ENCODE measurements at regions not wholly inside any gene's neighbourhood (a gene's known extent, or its start where the extent isn't known, plus 50 kb on each side); places are given as distances from the start of the nearest gene placed in this dataset.

DNA sequence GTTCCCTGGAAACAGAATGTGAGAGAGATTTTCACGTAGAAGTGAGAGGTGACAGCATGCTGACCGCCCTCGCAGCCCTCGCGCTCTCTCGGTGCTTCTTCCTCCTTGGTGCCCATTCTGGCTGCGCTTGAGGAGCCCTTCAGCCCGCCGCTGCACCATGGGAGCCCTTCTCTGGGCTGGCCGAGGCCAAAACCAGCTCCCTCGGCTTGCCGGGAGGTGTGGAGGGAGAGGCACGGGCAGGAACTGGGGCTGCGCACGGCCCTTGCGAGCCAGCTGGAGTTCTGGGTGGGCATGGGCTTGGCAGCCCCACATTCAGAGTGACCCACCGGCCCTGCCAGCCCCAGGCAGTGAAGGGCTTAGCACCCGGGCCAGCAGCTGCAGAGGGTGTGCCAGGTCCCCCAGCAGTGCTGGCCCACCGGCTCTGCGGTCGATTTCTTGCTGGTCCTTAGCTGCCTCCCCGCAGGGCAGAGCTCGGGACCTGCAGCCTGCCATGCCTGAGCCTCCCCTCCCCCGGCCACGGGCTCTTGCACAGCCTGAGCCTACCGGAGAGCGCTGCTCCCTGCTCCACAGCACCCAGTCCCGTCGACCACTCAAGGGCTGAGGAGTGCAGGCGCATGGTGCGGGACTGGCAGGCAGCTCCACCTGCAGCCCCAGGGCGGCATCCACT lies 888.7 kb upstream of the ZWINT start:
- no peaks in the 10 kb centered on the region for H3K9me2 ChIP-seq (replicated peaks; ENCODE audit: insufficient read depth)
- no peak overlapping the region for H3K4me2 ChIP-seq
- H3K9me3 ChIP-seq (ENCODE audit: low read depth) = no peaks in the 10 kb centered on the region
- no peaks in the 10 kb centered on the region for H4K20me1 ChIP-seq (ENCODE audit: insufficient read depth, poor library complexity, severe bottlenecking)
- no peaks in the 10 kb centered on the region for H3K79me2 ChIP-seq
- no peak overlapping the region for H2AFZ ChIP-seq
- no peak overlapping the region for H3K4me3 ChIP-seq
- DNase-seq (ENCODE audit: low spot score) = no peak
- 92% methylated on average over 30 of the region's 32 CpGs for WGBS (ENCODE audit: low lambda C conversion rate, missing lambda C conversion rate)
- H3K36me3 ChIP-seq (replicated peaks; ENCODE audit: insufficient read depth, low read depth) = no peaks in the 10 kb centered on the region
- no peaks in the 10 kb centered on the region for H3K4me1 ChIP-seq (ENCODE audit: insufficient read depth)
- H3K27ac ChIP-seq = no peak overlapping the region
- TF ChIP-seq EZH2 (IDR thresholded peaks at IDR 0.05; ENCODE audit: borderline replicate concordance) = no peak
- TF ChIP-seq, protein P1, sequence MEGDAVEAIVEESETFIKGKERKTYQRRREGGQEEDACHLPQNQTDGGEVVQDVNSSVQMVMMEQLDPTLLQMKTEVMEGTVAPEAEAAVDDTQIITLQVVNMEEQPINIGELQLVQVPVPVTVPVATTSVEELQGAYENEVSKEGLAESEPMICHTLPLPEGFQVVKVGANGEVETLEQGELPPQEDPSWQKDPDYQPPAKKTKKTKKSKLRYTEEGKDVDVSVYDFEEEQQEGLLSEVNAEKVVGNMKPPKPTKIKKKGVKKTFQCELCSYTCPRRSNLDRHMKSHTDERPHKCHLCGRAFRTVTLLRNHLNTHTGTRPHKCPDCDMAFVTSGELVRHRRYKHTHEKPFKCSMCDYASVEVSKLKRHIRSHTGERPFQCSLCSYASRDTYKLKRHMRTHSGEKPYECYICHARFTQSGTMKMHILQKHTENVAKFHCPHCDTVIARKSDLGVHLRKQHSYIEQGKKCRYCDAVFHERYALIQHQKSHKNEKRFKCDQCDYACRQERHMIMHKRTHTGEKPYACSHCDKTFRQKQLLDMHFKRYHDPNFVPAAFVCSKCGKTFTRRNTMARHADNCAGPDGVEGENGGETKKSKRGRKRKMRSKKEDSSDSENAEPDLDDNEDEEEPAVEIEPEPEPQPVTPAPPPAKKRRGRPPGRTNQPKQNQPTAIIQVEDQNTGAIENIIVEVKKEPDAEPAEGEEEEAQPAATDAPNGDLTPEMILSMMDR (IDR thresholded peaks at IDR 0.05; ENCODE audit: poor library complexity) = no peak
- no peak for TF ChIP-seq EZH2phosphoT487 (IDR thresholded peaks at IDR 0.05; ENCODE audit: low read depth, severe bottlenecking, unreplicated experiment)
- H3K27me3 ChIP-seq = no peaks in the 10 kb centered on the region

DNA sequence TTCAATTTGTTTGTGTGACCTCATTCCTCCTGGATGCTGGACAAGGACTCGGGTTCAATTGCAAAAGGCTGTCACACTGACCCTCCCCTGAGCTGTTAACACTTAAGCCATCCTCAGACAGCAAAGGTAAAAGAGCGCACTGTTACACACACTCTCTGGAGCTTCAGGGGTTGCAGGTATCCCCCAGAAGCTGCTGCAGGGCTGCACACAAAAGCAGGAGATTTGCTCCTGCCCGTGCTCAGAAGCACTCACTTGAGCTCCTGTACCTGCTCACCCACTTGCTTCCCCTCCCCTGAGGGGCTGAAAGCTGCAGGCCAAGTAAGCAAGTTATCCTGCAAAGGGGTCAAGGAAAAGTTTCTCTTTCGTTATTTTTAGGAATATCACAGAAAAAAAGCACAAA lies 886.2 kb upstream of the ZWINT start:
- H3K27ac ChIP-seq = no peak overlapping the region
- no peak for TF ChIP-seq EZH2 (IDR thresholded peaks at IDR 0.05; ENCODE audit: borderline replicate concordance)
- TF ChIP-seq EZH2phosphoT487 (IDR thresholded peaks at IDR 0.05; ENCODE audit: low read depth, severe bottlenecking, unreplicated experiment) = no peak
- no peaks in the 10 kb centered on the region for H3K79me2 ChIP-seq
- H3K27me3 ChIP-seq = no peaks in the 10 kb centered on the region
- no peaks in the 10 kb centered on the region for H3K9me2 ChIP-seq (replicated peaks; ENCODE audit: insufficient read depth)
- H3K9me3 ChIP-seq (ENCODE audit: low read depth) = no peaks in the 10 kb centered on the region
- H3K4me3 ChIP-seq = no peak overlapping the region
- H3K4me1 ChIP-seq (ENCODE audit: insufficient read depth) = no peaks in the 10 kb centered on the region
- WGBS (ENCODE audit: low lambda C conversion rate, missing lambda C conversion rate) = 58% methylated on average over 4 of the region's 4 CpGs
- DNase-seq (ENCODE audit: low spot score) = no peak
- H2AFZ ChIP-seq = no peak overlapping the region
- no peaks in the 10 kb centered on the region for H4K20me1 ChIP-seq (ENCODE audit: insufficient read depth, poor library complexity, severe bottlenecking)
- no peak overlapping the region for H3K4me2 ChIP-seq
- no peaks in the 10 kb centered on the region for H3K36me3 ChIP-seq (replicated peaks; ENCODE audit: insufficient read depth, low read depth)

GRCh38 chr10:57225920-57226319 lies 864.9 kb upstream of the ZWINT start:
- TF ChIP-seq EZH2 (IDR thresholded peaks at IDR 0.05; ENCODE audit: borderline replicate concordance) (no peak), EZH2phosphoT487 (IDR thresholded peaks at IDR 0.05; ENCODE audit: low read depth, severe bottlenecking, unreplicated experiment) (no peak)
- TF ChIP-seq, protein P1 (IDR thresholded peaks at IDR 0.05; ENCODE audit: poor library complexity) = no peak
- WGBS (ENCODE audit: low lambda C conversion rate, missing lambda C conversion rate) = 77% methylated on average over 3 of the region's 3 CpGs
- Histone ChIP-seq H3K9me3 (ENCODE audit: low read depth) (no peaks in the 10 kb centered on the region), H3K9me2 (replicated peaks; ENCODE audit: insufficient read depth) (no peaks in the 10 kb centered on the region), H4K20me1 (ENCODE audit: insufficient read depth, poor library complexity, severe bottlenecking) (no peaks in the 10 kb centered on the region), H3K27ac (no peak overlapping the region), H3K27me3 (no peaks in the 10 kb centered on the region), H3K36me3 (replicated peaks; ENCODE audit: insufficient read depth, low read depth) (no peaks in the 10 kb centered on the region), H2AFZ (no peak overlapping the region), H3K4me2 (no peak overlapping the region), H3K4me3 (no peak overlapping the region), H3K4me1 (ENCODE audit: insufficient read depth) (no peaks in the 10 kb centered on the region), H3K79me2 (no peaks in the 10 kb centered on the region)
- DNase-seq (ENCODE audit: low spot score) = no peak

GRCh38 chr10:57224811-57225210 lies 863.8 kb upstream of the ZWINT start:
- Histone ChIP-seq H3K4me1 (ENCODE audit: insufficient read depth) (no peaks in the 10 kb centered on the region), H3K79me2 (no peaks in the 10 kb centered on the region), H4K20me1 (ENCODE audit: insufficient read depth, poor library complexity, severe bottlenecking) (no peaks in the 10 kb centered on the region), H3K9me3 (ENCODE audit: low read depth) (no peaks in the 10 kb centered on the region), H3K36me3 (replicated peaks; ENCODE audit: insufficient read depth, low read depth) (no peaks in the 10 kb centered on the region), H3K27ac (no peak overlapping the region), H3K9me2 (replicated peaks; ENCODE audit: insufficient read depth) (no peaks in the 10 kb centered on the region), H2AFZ (no peak overlapping the region), H3K4me2 (no peak overlapping the region), H3K4me3 (no peak overlapping the region), H3K27me3 (no peaks in the 10 kb centered on the region)
- WGBS (ENCODE audit: low lambda C conversion rate, missing lambda C conversion rate) = 32% methylated on average over 2 of the region's 2 CpGs
- TF ChIP-seq, protein P1 (IDR thresholded peaks at IDR 0.05; ENCODE audit: poor library complexity) = no peak
- no peak for TF ChIP-seq EZH2 (IDR thresholded peaks at IDR 0.05; ENCODE audit: borderline replicate concordance)
- no peak for TF ChIP-seq EZH2phosphoT487 (IDR thresholded peaks at IDR 0.05; ENCODE audit: low read depth, severe bottlenecking, unreplicated experiment)
- DNase-seq (ENCODE audit: low spot score) = no peak

Measured in hepatocyte (in vitro differentiated cells).